HUES6 (cell line): ENCODE measurements at regions not wholly inside any gene's neighbourhood (a gene's known extent, or its start where the extent isn't known, plus 50 kb on each side); places are given as distances from the start of the nearest gene placed in this dataset.

Experiments
- H3K27ac ChIP-seq: 2 replicates; pipeline ENCODE4 v1.7.0; 2013; ENCODE audit warnings: low read depth, mild to moderate bottlenecking, low read length, inconsistent platforms
- H3K27me3 ChIP-seq: 2 replicates; pipeline ENCODE4 v1.6.1; 2013; ENCODE audit warnings: low read length; ENCODE audit not compliant: control insufficient read depth, insufficient read depth
- H3K36me3 ChIP-seq: 2 replicates; pipeline ENCODE4 v1.6.1; 2013; ENCODE audit warnings: low read length; ENCODE audit not compliant: control insufficient read depth, insufficient read depth
- H3K4me1 ChIP-seq: 2 replicates; pipeline ENCODE4 v1.6.1; 2013; ENCODE audit warnings: low read length; ENCODE audit not compliant: control insufficient read depth, insufficient read depth
- H3K4me3 ChIP-seq: 2 replicates; pipeline ENCODE4 v1.5.1; 2013; ENCODE audit warnings: low read depth, low read length
- H3K9ac ChIP-seq: one replicate; pipeline ENCODE4 v1.6.1; 2013; ENCODE audit warnings: mild to moderate bottlenecking, low read length
- H3K9me3 ChIP-seq: 2 replicates; pipeline ENCODE4 v1.6.1; 2013; ENCODE audit warnings: low read depth, low read length; ENCODE audit not compliant: control insufficient read depth, insufficient read depth

DNA sequence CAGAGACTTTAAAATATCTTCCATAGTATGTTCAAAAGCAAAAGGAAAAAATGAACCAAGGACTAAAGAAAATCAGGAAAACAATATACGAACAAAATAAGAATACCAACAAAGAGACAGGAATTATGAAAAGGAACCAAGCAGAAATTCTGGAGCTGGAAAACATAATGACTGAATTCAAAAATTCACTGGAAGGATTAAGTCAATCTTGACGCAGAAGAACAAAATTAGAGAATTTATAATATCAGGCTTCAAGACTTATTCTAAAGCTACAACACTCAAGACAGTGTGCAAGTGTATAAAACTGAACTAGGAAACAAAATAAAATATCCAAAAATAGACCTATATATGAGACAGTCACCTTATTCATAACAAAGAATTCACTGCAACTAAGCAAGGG, 56.9 kb upstream of the GYPC start:
- Histone ChIP-seq H3K9me3 (peaks cover 7% of the 10 kb centered on the region), H3K4me1 (no peaks in the 10 kb centered on the region), H3K36me3 (no peaks in the 10 kb centered on the region), H3K27ac (no peak overlapping the region), H3K9ac (no peak overlapping the region), H3K27me3 (no peaks in the 10 kb centered on the region), H3K4me3 (no peak overlapping the region)

DNA sequence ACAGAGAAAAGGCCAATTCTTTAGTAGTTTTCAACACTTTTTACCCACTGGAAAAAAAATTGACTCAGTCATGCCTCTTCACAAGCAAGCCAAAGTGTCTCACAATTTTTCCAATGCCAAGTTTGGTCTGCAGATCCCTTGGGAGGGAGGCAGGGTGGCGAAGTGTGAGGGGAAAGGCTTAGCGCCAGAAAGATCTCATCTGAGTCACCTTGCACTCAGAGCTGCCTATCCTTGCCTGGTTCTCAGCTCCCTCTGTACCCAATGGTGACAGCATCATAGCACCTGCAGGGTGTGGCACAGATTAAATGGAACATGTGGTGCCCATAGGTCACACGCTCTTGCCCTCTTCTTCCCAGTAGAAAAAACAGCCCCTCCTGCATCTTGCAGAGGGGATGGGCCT, 55.2 kb upstream of the GYPC start:
- no peak overlapping the region for H3K9ac ChIP-seq
- no peak overlapping the region for H3K4me3 ChIP-seq
- no peak overlapping the region for H3K27ac ChIP-seq
- H3K36me3 ChIP-seq: no peaks in the 10 kb centered on the region
- no peaks in the 10 kb centered on the region for H3K27me3 ChIP-seq
- no peaks in the 10 kb centered on the region for H3K4me1 ChIP-seq
- peaks cover 18% of the 10 kb centered on the region for H3K9me3 ChIP-seq

DNA sequence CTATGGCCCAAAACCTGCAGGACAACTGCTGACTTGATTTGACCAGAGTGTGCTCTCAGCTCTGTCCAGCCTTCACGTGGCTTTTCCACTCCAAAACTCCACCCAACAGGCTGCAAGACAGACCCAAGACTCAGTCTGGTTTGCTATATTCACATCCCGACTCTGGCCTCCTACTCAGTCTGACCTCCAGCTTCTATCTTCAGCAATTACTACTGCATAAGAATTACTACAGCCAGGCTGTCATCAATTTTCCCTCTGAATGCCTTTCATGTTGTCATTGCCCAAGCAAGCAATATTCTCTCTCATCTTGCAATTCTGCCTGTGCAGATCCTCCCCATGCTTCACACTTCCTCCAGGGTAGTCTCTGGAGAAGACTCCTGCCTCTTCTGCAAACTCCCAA, 53.6 kb upstream of the GYPC start:
- Histone ChIP-seq H3K27ac (no peak overlapping the region), H3K4me1 (no peaks in the 10 kb centered on the region), H3K36me3 (no peaks in the 10 kb centered on the region), H3K4me3 (no peak overlapping the region), H3K9me3 (peaks cover 27% of the 10 kb centered on the region), H3K9ac (no peak overlapping the region), H3K27me3 (no peaks in the 10 kb centered on the region)
